ENCODE measurements at regions not wholly inside any gene's neighbourhood (a gene's known extent, or its start where the extent isn't known, plus 50 kb on each side); places are given as distances from the start of the nearest gene placed in this dataset.

DNA sequence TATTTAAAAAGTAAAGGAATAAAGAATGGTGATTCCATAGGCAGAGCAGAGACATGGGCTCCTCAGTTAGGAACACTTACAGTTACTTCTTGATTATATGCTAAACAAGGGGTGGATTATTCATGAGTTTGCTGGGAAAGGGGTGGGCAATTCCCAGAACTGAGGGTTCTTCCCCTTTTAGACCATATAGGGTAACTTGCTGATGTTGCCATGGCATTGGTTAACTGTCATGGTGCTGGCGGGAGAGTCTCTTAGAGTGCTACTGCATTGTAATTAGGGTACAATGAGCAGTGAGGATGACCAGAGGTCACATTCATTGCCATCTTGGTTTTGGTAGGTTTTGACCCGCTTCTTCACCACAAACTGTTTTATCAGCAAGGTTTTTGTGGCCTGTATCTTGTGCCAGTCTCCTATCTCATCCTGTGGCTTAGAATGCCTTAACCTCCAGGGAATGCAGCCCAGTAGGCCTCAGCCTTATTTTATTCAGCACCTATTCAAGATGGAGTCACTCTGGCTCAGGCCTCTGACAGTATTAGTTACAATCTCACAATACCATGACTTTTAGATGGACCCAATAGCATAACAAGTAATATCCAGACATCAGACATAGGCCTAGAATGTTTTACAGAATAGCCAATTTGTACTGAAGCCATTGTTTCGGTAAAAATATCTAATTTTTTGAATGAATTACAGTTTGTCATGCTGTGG, 106.8 kb downstream of the ZBTB18 start:
- DNase-seq: no peak

DNA sequence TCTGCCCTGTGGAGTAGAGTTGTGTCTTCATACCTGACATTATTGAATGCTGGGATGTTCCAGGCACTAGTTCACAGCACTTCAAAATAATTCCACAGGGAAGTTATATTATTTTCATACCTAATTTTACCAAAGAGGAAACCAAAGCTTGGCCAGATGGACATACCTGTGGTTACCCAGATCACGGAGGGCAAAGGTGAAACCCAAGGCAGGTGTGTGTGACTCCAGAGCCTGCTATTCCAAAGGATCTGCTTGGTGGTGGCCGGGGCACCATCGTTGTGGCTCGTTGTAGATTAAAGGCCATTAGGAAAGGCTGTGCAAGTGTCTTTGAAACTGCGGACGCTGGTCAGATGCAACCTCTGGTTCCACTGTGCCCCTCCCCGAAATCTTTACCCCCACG, 108.6 kb downstream of the ZBTB18 start:
- DNase-seq: no peak

DNA sequence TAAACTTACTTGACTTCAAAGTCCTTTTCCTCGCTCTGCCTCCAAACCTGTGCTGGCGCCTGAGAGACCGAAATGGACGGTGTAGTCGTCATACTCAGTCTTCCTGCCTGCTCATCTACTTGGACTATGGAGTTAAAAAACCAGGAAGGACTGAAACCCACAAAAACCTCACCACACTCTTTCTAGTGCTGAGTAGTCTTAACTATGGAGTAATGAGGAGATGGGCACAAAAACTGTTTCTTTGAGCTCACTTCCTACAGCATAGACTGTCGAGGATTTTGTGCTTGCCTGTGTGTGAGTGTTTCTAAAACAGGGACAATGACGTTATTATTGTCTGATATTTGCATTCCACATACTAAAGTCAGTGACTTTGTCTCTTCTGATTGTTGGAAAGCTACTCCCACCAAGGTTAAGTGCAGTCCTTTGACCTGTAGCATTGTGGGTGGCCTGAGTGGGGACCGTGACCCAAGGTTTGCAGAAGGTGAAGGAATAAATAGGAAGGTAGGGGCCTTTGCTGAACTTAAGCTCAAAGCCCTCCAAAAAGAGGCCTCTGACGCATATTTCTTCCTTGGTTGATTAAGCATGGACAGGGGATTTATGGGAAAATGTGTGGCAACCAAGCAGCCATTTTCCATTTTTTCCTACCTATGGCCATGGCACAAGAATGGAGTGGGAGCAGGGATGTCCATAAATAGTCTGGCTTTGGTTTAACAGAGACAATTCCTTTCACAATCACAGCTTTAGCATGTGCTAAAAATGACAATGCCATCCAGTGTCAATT, 109.6 kb downstream of the ZBTB18 start:
- no peak for DNase-seq

DNA sequence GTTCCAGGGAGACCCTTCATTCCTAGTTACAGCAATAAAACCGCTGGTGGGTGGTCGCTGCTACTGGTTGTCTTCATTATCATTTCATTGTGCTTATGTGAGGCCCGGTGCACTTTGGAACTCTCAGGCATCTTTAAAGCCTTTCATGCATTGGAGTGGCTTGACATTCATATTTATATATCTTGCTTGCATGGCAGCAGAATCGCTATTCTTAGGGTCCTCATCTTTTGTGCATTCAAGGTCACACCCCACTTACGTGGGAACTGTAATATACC, 110.1 kb downstream of the ZBTB18 start:
- no peak for DNase-seq

- no peak for DNase-seq
Observed at GRCh38 chr1:244162786-244163530, 111.9 kb downstream of the ZBTB18 start.

DNA sequence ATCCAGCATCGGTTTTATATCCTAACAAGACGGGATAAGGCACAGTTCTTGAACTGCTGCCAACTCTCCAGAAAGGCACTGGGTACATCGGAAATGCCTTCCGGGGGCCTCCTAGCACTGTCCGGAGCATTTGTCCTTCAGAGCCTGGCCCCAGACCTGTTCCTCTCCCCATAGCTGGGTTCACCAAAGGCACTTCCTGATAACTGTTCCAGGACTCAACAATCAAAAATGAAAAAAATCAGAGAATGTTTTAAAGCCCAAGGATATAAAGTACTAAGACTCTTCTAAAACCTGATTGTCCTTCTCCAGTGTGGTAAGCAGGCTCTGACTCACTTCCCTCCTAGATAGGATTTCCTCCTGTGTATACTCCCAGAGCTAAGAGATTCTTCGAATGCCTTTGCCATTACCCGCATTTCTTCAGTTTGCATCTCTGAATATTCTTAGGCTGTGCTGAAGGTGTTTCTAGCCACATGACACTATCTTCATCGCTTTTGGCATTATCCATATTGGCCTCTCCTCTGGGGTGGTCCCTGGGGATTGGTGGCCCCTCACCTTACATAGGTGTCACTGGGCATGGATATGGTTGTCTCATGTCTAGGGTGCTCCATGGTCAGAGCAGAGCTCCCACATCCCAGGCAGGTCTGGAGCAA, 112.9 kb downstream of the ZBTB18 start:
- DNase-seq: peak; percentile 31

- no peak for DNase-seq
Observed at GRCh38 chr1:244164511-244164890, 113.4 kb downstream of the ZBTB18 start.

DNA sequence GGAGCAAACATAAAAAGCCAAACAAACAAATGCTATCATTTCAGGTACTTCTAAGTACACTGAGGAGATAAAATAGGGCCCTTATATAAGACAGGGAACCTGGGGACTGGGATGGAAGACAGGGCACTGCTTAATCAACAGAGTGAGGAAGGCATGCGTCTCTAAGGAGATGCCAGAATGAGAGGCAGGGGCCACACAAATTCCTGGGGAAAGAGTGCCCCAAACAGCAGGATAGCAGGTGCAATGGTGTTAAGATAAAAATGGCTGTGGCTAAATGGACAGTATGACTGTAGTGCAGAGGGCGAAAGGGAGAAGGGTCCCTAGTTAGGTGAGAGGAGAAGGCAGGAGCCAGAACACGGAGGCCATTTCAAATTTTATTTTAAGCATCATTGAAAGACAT, 113.9 kb downstream of the ZBTB18 start:
- no peak for DNase-seq

GRCh38 chr1:244165701-244166100, 114.6 kb downstream of the ZBTB18 start:
- DNase-seq: no peak

DNA sequence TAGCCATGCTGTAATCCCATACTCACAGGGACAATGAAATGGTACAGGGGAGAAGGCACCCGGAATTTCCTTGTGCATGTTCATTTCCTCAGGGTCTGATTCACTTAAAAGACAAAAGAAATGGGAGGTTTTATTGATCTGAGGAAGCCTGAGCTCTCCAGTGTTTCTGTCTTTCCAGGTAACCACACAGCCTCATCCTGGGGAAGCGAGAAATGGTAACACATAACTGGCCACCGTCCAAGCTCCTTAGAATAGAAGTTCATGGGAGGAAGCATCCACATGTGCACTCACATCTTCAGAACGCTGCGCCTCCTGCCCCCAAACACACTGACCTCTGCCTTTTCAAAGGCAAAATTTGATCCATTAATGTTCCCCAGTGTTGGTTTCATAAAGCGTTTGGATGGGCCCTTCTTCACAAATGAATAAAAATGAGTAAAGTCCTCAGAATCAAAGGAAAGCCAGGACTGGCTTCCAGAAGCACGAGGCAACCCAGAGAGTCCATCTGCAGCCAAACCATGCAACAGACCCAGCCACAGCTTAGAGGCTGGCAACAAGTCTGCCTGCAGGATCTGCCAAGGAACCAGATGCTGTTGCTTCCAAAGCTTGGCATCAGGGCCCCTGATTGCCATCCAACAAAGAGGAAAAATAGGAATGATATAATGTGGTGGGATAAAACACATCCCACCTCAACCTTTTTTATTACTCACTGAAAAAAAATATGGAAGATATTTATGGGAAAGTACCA, 120.3 kb downstream of the ZBTB18 start:
- DNase-seq: peak; percentile 44

DNA sequence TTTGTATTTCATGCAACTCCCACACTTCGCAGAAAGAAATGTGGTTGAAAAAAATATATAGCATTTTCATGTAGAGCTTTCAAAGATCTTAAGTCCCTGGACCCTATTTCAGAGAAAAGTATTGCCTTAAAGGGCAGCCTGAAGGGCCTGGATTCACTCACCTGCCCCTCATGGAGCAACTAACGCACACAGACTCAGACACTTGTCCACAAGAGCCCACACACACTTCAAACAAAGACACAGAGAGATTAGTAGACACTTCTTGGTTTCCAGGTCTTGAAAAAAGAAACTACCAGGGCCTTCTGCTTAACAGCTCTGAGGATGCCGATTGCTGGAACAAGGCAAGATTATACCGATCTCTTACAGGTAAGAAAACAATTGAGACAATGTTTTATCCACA, 122.2 kb downstream of the ZBTB18 start:
- no peak for DNase-seq

GRCh38 chr1:244173769-244174168, 122.7 kb downstream of the ZBTB18 start:
- DNase-seq: no peak

- DNase-seq: no peak
Observed at GRCh38 chr1:244174922-244175521, 123.9 kb downstream of the ZBTB18 start.

- DNase-seq: no peak
Observed at GRCh38 chr1:244176201-244176600, 125.1 kb downstream of the ZBTB18 start.

GRCh38 chr1:244180256-244180655, 129.2 kb downstream of the ZBTB18 start:
- no peak for DNase-seq

DNA sequence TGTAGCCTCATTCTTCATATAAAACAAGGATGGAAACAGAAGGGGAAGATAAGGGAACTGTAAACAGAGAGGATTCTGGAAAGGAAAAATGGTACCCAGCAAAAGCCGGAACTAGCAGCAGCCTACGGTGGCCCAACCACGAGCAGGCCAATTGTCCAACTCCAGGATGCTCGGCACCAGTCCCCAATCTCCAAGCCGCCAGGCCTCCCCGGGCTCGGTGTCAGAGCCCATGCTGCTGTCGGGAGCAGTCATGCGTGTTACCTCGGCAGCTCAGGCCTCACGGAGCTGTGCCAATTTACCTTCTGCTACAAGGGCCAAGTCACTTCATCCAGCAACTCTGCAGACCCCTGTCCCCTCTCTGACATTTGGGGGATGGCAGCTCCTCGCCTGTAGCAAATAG, 130.8 kb downstream of the ZBTB18 start:
- DNase-seq: no peak

- DNase-seq: no peak
Observed at GRCh38 chr1:244183037-244183436, 132.0 kb downstream of the ZBTB18 start.

DNA sequence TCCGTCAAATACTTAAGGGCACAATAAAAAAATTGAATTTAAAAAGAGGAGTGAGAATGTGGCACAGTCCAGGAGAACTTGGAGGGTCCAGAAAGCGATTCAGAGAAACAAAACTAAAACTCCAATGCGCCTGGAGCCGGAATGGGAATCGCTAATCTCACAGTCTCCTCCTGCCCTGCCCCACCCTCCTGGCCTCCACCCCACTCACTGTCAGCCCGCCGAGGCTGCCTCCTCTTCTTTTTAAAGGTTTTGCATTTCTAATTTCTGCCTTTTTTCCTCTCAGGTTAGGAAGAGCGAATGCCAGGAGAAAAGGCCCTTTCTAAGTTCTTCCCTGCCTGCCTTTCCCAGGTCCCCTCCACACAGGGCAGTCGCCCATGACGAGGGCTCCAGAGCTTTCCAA, 135.3 kb downstream of the ZBTB18 start:
- DNase-seq: no peak

DNA sequence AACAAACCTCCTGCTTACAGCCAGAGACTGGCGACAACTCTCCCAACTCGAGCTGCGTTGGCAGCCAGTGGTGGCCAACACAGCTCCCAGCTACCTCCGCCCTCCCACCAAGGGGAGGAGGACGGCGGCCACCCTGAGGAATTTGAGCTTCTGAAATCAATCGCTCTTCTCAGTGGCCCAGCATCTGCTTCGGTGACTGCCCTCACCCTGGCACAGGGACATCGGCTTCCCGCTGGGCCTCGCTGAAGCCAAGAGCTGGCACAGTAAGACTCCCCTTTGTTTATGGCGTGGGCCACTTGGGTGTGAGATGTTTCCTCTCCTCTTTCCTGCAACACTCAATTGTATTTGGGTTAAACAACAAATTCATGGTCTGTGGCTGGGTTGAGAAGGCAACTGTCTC, 136.2 kb downstream of the ZBTB18 start:
- no peak for DNase-seq

GRCh38 chr1:244191581-244191980, 140.5 kb downstream of the ZBTB18 start:
- no peak for DNase-seq

GRCh38 chr1:244192325-244192724, 141.2 kb downstream of the ZBTB18 start:
- no peak for DNase-seq

DNA sequence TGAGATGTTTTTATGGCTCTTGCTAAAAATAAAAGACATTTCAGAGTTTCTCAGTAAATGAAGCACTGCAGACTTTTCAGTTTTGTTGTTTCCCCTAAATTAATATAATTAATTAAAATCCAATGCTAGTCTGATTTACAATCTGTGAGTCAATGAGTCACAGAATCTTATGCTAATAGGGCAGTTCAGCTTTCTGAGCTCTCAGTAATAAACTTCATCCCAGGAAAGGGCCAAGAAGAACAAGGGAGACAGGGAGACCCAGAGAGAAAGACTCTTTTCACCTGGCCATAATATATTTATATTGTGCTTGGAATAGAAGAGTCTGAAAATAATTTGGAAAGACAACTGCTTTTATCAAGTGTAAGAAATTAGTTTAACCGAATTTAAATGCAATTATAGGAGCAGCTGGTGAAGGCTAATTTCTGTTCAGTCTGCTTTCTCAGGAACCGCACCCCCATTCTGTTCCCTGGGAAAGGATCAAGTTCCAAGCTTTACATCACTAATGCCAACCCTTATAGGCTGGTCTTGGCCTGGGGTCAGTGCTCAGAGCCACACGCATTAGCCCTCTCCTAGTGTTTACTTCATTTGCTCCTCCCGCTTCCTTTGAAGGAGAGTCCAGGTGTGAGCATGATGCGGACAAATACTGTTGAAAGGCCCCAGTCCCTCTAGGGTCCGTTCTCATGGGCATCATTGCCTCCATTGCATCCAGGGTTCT, 145.6 kb downstream of the ZBTB18 start:
- no peak for DNase-seq

Data from femur (tissue), 1 donor.